Gastroesophageal sphincter (tissue), 3 donors: ENCODE measurements at regions not wholly inside any gene's neighbourhood (a gene's known extent, or its start where the extent isn't known, plus 50 kb on each side); places are given as distances from the start of the nearest gene placed in this dataset.

Experiments
- CTCF ChIP-seq, 4 experiments: fragments of 200-600 bp in 2 of 4; fragments of 450-650 bp in 2 of 4; sonication (generic) in 1 of 4; IDR thresholded peaks; one replicate each; pipeline ENCODE4 v1.5.1; 2017 to 2019; ENCODE audit warnings: antibody characterized with exemption in 4 of 4, mild to moderate bottlenecking in 2 of 4, moderate library complexity in 2 of 4
- EP300 ChIP-seq: sonication (generic); formaldehyde crosslinking; IDR thresholded peaks from one replicate; pipeline ENCODE4 v1.6.1; 2017; ENCODE audit warnings: antibody characterized with exemption, mild to moderate bottlenecking
- POLR2AphosphoS5 ChIP-seq: sonication (generic); formaldehyde crosslinking; IDR thresholded peaks from one replicate; pipeline ENCODE4 v1.6.1; 2017; ENCODE audit warnings: antibody characterized with exemption

- TF ChIP-seq CTCF (IDR thresholded peaks at IDR 0.05): no peak
- TF ChIP-seq EP300: no peak
- TF ChIP-seq POLR2AphosphoS5: no peak
Measured at GRCh38 chr16:73846007-73846330, 450.6 kb upstream of the PSMD7 start.
